ENCODE measurements at regions not wholly inside any gene's neighbourhood (a gene's known extent, or its start where the extent isn't known, plus 50 kb on each side); places are given as distances from the start of the nearest gene placed in this dataset.

DNA sequence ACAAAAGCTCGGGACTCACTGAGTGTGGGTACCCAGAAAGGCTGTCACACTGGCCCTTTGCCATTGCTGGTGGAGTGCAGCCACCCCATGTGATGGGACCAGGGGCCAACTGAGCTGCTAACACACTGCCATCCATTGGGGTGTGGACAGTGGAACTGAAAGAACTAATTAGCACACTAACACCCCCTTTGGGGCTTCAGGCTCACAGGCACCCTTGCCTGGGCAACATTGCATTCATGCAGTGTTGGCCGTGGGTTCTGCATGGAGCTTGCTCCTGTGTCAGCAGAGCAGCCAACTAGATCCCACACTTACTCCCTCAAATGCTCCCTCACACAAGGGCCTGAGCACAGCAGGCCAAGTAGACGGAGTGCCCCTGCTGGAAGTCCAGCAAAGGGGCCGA is 476.0 kb upstream of the ASIC2 start:
- H4K8ac ChIP-seq (ENCODE audit: low read depth in 2 of 2, low read length in 2 of 2): no peak overlapping the region
- no peaks in the 10 kb centered on the region for H3K36me3 ChIP-seq (ENCODE audit: control insufficient read depth, insufficient read depth, low read length)
- no TSS peak for BruUV-seq (replicated peaks)
- no peak overlapping the region for H3K4me2 ChIP-seq (ENCODE audit: low read depth, low read length)
- no peak overlapping the region for H2BK15ac ChIP-seq (ENCODE audit: low read depth, low read length)
- no peak overlapping the region for H3K27ac ChIP-seq (ENCODE audit: insufficient read depth, low read length)
- no peak overlapping the region for H3K9ac ChIP-seq (ENCODE audit: low read depth, low read length)
- CTCF ChIA-PET: no interaction called here
- H2AFZ ChIP-seq (replicated peaks; ENCODE audit: low read length, poor library complexity): no peak overlapping the region
- H2BK120ac ChIP-seq (ENCODE audit: low read depth, low read length): no peak overlapping the region
- H3K9me1 ChIP-seq (ENCODE audit: insufficient read depth, low read length): no peaks in the 10 kb centered on the region
- dilution Hi-C loops (cut with HindIII; ENCODE audit: low sequenced_read_pairs, unreplicated experiment) (no loop called here), intact Hi-C loops (cut with micrococcal nuclease) (no loop called here), in situ Hi-C loops (cut with MboI; ENCODE audit: low sequenced_read_pairs) (loop anchor here (25.0 kb wide), 1 partner anchor 982 kb away; no protein-coding TSS in a partner anchor)
- H3K23ac ChIP-seq (ENCODE audit: low read depth, low read length): no peak overlapping the region
- no peak for DNase-seq
- H4K20me1 ChIP-seq (ENCODE audit: insufficient read depth, low read length): no peaks in the 10 kb centered on the region
- H3K27me3 ChIP-seq (ENCODE audit: control insufficient read depth, insufficient read depth, low read length): no peaks in the 10 kb centered on the region
- no peak overlapping the region for H3K56ac ChIP-seq (ENCODE audit: extremely low read depth, insufficient read depth, low read length)
- POLR2A ChIA-PET (ENCODE audit: unreplicated experiment): no interaction called here
- H3K14ac ChIP-seq (replicated peaks; ENCODE audit: low read depth, low read length): no peak overlapping the region
- no peak overlapping the region for H2AK9ac ChIP-seq (replicated peaks; ENCODE audit: low read depth, low read length, poor library complexity)
- no peak for ATAC-seq (ENCODE audit: low read depth)
- H3K4ac ChIP-seq (ENCODE audit: low read depth, low read length): no peak overlapping the region
- no peak overlapping the region for H4K5ac ChIP-seq (ENCODE audit: low read depth, low read length)
- H3K79me1 ChIP-seq (ENCODE audit: low read depth in 1 of 2, low read length in 2 of 2): no peaks in the 10 kb centered on the region
- no peak overlapping the region for H4K91ac ChIP-seq (ENCODE audit: insufficient read depth, low read depth, low read length)
- H3K9me3 ChIP-seq (ENCODE audit: control insufficient read depth, insufficient read depth, low read length): no peaks in the 10 kb centered on the region
- WGBS, 2 experiments (ENCODE audit: extremely low coverage in 2 of 2, insufficient read length in 1 of 2): no CpG with 5 or more reads among the region's 4 CpGs
- no peak overlapping the region for H3K4me3 ChIP-seq (ENCODE audit: insufficient read depth, low read depth, low read length)
- H2BK20ac ChIP-seq (ENCODE audit: low read depth, low read length): no peak overlapping the region
- no peak overlapping the region for H2AK5ac ChIP-seq (ENCODE audit: low read depth, low read length)
- H3K4me1 ChIP-seq (ENCODE audit: control insufficient read depth, insufficient read depth, low read length): no peaks in the 10 kb centered on the region
- H2BK5ac ChIP-seq (ENCODE audit: low read depth, low read length, poor library complexity, severe bottlenecking): no peak overlapping the region
- no peak for TF ChIP-seq ELK1 (IDR thresholded peaks at IDR 0.05; ENCODE audit: borderline replicate concordance, low read depth, low read length)
- TF ChIP-seq MAZ (IDR thresholded peaks at IDR 0.05; ENCODE audit: borderline replicate concordance, low read depth, low read length): no peak
- no peak for TF ChIP-seq MAFK (IDR thresholded peaks at IDR 0.05; ENCODE audit: low read depth, low read length)
- TF ChIP-seq, protein P1, sequence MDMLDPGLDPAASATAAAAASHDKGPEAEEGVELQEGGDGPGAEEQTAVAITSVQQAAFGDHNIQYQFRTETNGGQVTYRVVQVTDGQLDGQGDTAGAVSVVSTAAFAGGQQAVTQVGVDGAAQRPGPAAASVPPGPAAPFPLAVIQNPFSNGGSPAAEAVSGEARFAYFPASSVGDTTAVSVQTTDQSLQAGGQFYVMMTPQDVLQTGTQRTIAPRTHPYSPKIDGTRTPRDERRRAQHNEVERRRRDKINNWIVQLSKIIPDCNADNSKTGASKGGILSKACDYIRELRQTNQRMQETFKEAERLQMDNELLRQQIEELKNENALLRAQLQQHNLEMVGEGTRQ (IDR thresholded peaks at IDR 0.05; ENCODE audit: low read depth, low read length): no peak
- TF ChIP-seq POLR2A (IDR thresholded peaks at IDR 0.05; ENCODE audit: low read depth, low read length): no peak
- TF ChIP-seq RFX5 (IDR thresholded peaks at IDR 0.05; ENCODE audit: low read depth, low read length): no peak
- no peak for TF ChIP-seq BHLHE40 (IDR thresholded peaks at IDR 0.05; ENCODE audit: low read depth, low read length)
- TF ChIP-seq CTCF (conservative IDR thresholded peaks at IDR 0.05; ENCODE audit: low read depth, low read length): no peak
- no peak for TF ChIP-seq SMC3 (IDR thresholded peaks at IDR 0.05; ENCODE audit: low read depth, low read length)
- TF ChIP-seq CHD1 (IDR thresholded peaks at IDR 0.05; ENCODE audit: low read depth, low read length): no peak
- no peak for TF ChIP-seq RCOR1 (IDR thresholded peaks at IDR 0.05; ENCODE audit: insufficient replicate concordance, low read length)
- no peak for TF ChIP-seq MXI1 (IDR thresholded peaks at IDR 0.05; ENCODE audit: borderline replicate concordance, low read depth, low read length)
- no peak overlapping the region for H3K18ac ChIP-seq (ENCODE audit: low read depth, low read length)

Measured in IMR-90 (cell line).